ENCODE measurements at regions not wholly inside any gene's neighbourhood (a gene's known extent, or its start where the extent isn't known, plus 50 kb on each side); places are given as distances from the start of the nearest gene placed in this dataset.

GRCh38 chr18:54020966-54021365 is 203.5 kb downstream of the MBD2 start (continued):
- TF ChIP-seq DLX4 (CRISPR knock-in tag; IDR thresholded peaks at IDR 0.05) = no peak
- TF ChIP-seq, protein P1, sequence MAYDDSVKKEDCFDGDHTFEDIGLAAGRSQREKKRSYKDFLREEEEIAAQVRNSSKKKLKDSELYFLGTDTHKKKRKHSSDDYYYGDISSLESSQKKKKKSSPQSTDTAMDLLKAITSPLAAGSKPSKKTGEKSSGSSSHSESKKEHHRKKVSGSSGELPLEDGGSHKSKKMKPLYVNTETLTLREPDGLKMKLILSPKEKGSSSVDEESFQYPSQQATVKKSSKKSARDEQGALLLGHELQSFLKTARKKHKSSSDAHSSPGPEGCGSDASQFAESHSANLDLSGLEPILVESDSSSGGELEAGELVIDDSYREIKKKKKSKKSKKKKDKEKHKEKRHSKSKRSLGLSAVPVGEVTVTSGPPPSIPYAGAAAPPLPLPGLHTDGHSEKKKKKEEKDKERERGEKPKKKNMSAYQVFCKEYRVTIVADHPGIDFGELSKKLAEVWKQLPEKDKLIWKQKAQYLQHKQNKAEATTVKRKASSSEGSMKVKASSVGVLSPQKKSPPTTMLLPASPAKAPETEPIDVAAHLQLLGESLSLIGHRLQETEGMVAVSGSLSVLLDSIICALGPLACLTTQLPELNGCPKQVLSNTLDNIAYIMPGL (CRISPR knock-in tag; IDR thresholded peaks at IDR 0.05) = no peak
- TF ChIP-seq CHCHD3 (CRISPR knock-in tag; IDR thresholded peaks at IDR 0.05) = no peak

- no peaks in the 10 kb centered on the region for H3K79me2 ChIP-seq (ENCODE audit: control insufficient read depth, insufficient read depth, low read length)
- no peaks in the 10 kb centered on the region for H3K36me3 ChIP-seq (ENCODE audit: control insufficient read depth, insufficient read depth, low read length)
- H3K9me3 ChIP-seq (replicated peaks; ENCODE audit: control insufficient read depth, insufficient read depth, low read depth, low read length) = no peaks in the 10 kb centered on the region
- 2% methylated on average over 6 of the region's 6 CpGs for WGBS (ENCODE audit: insufficient coverage, low coverage, missing lambda C conversion rate)
- no peak overlapping the region for H3K27ac ChIP-seq (ENCODE audit: extremely low read depth, low read depth, low read length)
- no peak overlapping the region for H3K9ac ChIP-seq (ENCODE audit: insufficient read depth in 1 of 2, low read depth in 2 of 2, low read length in 2 of 2)
- ATAC-seq = no peak
- FAIRE-seq = no peak
- DNase-seq (ENCODE audit: extremely low read depth in 1 of 4, low spot score in 3 of 4) = no peak
- intact Hi-C loops (cut with micrococcal nuclease) = no loop called here
- no peak overlapping the region for H2AFZ ChIP-seq (ENCODE audit: low read depth, low read length)
- H3K4me1 ChIP-seq (replicated peaks in 1 of 2; ENCODE audit: control insufficient read depth in 2 of 2, insufficient read depth in 2 of 2, low read length in 2 of 2) = no peaks in the 10 kb centered on the region
- H4K20me1 ChIP-seq (replicated peaks; ENCODE audit: control insufficient read depth, insufficient read depth, low read length) = no peaks in the 10 kb centered on the region
- CTCF ChIA-PET (ENCODE audit: low intra/inter-chr PET ratio) = no interaction called here
- H3K4me3 ChIP-seq = no peak overlapping the region
- POLR2A ChIA-PET = no interaction called here
- BruUV-seq (replicated peaks) = no TSS peak
- TF ChIP-seq, protein P2, sequence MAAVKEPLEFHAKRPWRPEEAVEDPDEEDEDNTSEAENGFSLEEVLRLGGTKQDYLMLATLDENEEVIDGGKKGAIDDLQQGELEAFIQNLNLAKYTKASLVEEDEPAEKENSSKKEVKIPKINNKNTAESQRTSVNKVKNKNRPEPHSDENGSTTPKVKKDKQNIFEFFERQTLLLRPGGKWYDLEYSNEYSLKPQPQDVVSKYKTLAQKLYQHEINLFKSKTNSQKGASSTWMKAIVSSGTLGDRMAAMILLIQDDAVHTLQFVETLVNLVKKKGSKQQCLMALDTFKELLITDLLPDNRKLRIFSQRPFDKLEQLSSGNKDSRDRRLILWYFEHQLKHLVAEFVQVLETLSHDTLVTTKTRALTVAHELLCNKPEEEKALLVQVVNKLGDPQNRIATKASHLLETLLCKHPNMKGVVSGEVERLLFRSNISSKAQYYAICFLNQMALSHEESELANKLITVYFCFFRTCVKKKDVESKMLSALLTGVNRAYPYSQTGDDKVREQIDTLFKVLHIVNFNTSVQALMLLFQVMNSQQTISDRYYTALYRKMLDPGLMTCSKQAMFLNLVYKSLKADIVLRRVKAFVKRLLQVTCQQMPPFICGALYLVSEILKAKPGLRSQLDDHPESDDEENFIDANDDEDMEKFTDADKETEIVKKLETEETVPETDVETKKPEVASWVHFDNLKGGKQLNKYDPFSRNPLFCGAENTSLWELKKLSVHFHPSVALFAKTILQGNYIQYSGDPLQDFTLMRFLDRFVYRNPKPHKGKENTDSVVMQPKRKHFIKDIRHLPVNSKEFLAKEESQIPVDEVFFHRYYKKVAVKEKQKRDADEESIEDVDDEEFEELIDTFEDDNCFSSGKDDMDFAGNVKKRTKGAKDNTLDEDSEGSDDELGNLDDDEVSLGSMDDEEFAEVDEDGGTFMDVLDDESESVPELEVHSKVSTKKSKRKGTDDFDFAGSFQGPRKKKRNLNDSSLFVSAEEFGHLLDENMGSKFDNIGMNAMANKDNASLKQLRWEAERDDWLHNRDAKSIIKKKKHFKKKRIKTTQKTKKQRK (IDR thresholded peaks at IDR 0.05; ENCODE audit: borderline replicate concordance, low read depth, low read length) = no peak
- TF ChIP-seq FUS (optimal IDR thresholded peaks at IDR 0.05; ENCODE audit: low read depth, low read length) (no peak), CBFA2T3 (IDR thresholded peaks at IDR 0.05) (no peak), CREB3 (tag; conservative IDR thresholded peaks at IDR 0.05; ENCODE audit: low read depth) (no peak), YY1 (IDR thresholded peaks at IDR 0.05; ENCODE audit: borderline replicate concordance in 1 of 3, control insufficient read depth in 1 of 3, extremely low read depth in 1 of 3, insufficient read depth in 3 of 3, insufficient read length in 1 of 3, insufficient replicate concordance in 2 of 3, low read depth in 1 of 3, low read length in 2 of 3) (no peak)
- TF ChIP-seq, protein P3, sequence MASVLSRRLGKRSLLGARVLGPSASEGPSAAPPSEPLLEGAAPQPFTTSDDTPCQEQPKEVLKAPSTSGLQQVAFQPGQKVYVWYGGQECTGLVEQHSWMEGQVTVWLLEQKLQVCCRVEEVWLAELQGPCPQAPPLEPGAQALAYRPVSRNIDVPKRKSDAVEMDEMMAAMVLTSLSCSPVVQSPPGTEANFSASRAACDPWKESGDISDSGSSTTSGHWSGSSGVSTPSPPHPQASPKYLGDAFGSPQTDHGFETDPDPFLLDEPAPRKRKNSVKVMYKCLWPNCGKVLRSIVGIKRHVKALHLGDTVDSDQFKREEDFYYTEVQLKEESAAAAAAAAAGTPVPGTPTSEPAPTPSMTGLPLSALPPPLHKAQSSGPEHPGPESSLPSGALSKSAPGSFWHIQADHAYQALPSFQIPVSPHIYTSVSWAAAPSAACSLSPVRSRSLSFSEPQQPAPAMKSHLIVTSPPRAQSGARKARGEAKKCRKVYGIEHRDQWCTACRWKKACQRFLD (CRISPR knock-in tag; IDR thresholded peaks at IDR 0.05) = no peak
- no peaks in the 10 kb centered on the region for H3K9me1 ChIP-seq (ENCODE audit: control insufficient read depth, insufficient read depth, low read length)
- H3K27me3 ChIP-seq (ENCODE audit: control insufficient read depth in 2 of 2, insufficient read depth in 2 of 2, low read length in 2 of 2) = no peaks in the 10 kb centered on the region
- in situ Hi-C loops (cut with MboI) = no loop called here
- H3K4me2 ChIP-seq (ENCODE audit: insufficient read depth, low read length) = no peak overlapping the region
Measured at GRCh38 chr18:54020156-54020745, 204.2 kb downstream of the MBD2 start.

All from K562 (cell line).